ENCODE measurements at regions not wholly inside any gene's neighbourhood (a gene's known extent, or its start where the extent isn't known, plus 50 kb on each side); places are given as distances from the start of the nearest gene placed in this dataset.

- peak; percentile 12 for DNase-seq (ENCODE audit: low spot score)
These were observed 357.3 kb downstream of the FOXA2 start for GRCh38 chr20:22226849-22227700.

- DNase-seq (ENCODE audit: low spot score), result no peak
These were observed 361.1 kb downstream of the FOXA2 start for GRCh38 chr20:22223236-22223635.

GRCh38 chr20:22217712-22218352 is 366.5 kb downstream of the FOXA2 start:
- DNase-seq (ENCODE audit: low spot score), result no peak

GRCh38 chr20:22216984-22217383 is 367.4 kb downstream of the FOXA2 start:
- no peak for DNase-seq (ENCODE audit: low spot score)

GRCh38 chr20:22214296-22214695 is 370.1 kb downstream of the FOXA2 start:
- no peak for DNase-seq (ENCODE audit: low spot score)

GRCh38 chr20:22213271-22213670 is 371.1 kb downstream of the FOXA2 start:
- DNase-seq (ENCODE audit: low spot score), result no peak

GRCh38 chr20:22207280-22207679 is 377.1 kb downstream of the FOXA2 start:
- no peak for DNase-seq (ENCODE audit: low spot score)

- no peak for DNase-seq (ENCODE audit: low spot score)
These were observed 379.6 kb downstream of the FOXA2 start for GRCh38 chr20:22204801-22205200.

- no peak for DNase-seq (ENCODE audit: low spot score)
These were observed 402.2 kb downstream of the FOXA2 start for GRCh38 chr20:22182148-22182547.

GRCh38 chr20:22180244-22180643 is 404.1 kb downstream of the FOXA2 start:
- no peak for DNase-seq (ENCODE audit: low spot score)

GRCh38 chr20:22160101-22160652 is 424.2 kb downstream of the FOXA2 start:
- no peak for DNase-seq (ENCODE audit: low spot score)

- DNase-seq (ENCODE audit: low spot score), result no peak
These were observed 425.1 kb downstream of the FOXA2 start for GRCh38 chr20:22159276-22159675.

GRCh38 chr20:22127587-22127986 is 422.1 kb downstream of the PAX1 start:
- no peak for DNase-seq (ENCODE audit: low spot score)

GRCh38 chr20:22106308-22106938 is 401.0 kb downstream of the PAX1 start:
- peak; percentile 65 for DNase-seq (ENCODE audit: low spot score)

- DNase-seq (ENCODE audit: low spot score), result no peak
These were observed 396.1 kb downstream of the PAX1 start for GRCh38 chr20:22101606-22102005.

- DNase-seq (ENCODE audit: low spot score), result no peak
These were observed 395.2 kb downstream of the PAX1 start for GRCh38 chr20:22100686-22101085.

- no peak for DNase-seq (ENCODE audit: low spot score)
These were observed 393.9 kb downstream of the PAX1 start for GRCh38 chr20:22099348-22099747.

- no peak for DNase-seq (ENCODE audit: low spot score)
These were observed 393.0 kb downstream of the PAX1 start for GRCh38 chr20:22098511-22098910.

- DNase-seq (ENCODE audit: low spot score), result no peak
These were observed 387.7 kb downstream of the PAX1 start for GRCh38 chr20:22093122-22093521.

GRCh38 chr20:22088882-22089281 is 383.4 kb downstream of the PAX1 start:
- DNase-seq (ENCODE audit: low spot score), result no peak

GRCh38 chr20:22080985-22081384 is 375.5 kb downstream of the PAX1 start:
- no peak for DNase-seq (ENCODE audit: low spot score)

GRCh38 chr20:22074635-22075034 is 369.2 kb downstream of the PAX1 start:
- DNase-seq (ENCODE audit: low spot score), result no peak

GRCh38 chr20:22071841-22072240 is 366.4 kb downstream of the PAX1 start:
- DNase-seq (ENCODE audit: low spot score), result no peak
